Hepatocyte (in vitro differentiated cells): ENCODE measurements at regions not wholly inside any gene's neighbourhood (a gene's known extent, or its start where the extent isn't known, plus 50 kb on each side); places are given as distances from the start of the nearest gene placed in this dataset.

ENCODE experiments used
- DNase-seq: peaks from one replicate; pipeline ENCODE4 v3.0.0-alpha.2; 2016; ENCODE audit warnings: low spot score
- H2AFZ ChIP-seq: fragments of 200-600 bp; sonication (generic); 2 replicates; pipeline ENCODE4 v1.6.0; 2016; ENCODE audit warnings: antibody characterized with exemption, mild to moderate bottlenecking
- H3K27ac ChIP-seq: fragments of 200-600 bp; sonication (generic); 2 replicates; pipeline ENCODE4 v1.5.1; 2016; ENCODE audit warnings: mild to moderate bottlenecking
- H3K27me3 ChIP-seq: fragments of 200-600 bp; sonication (generic); 2 replicates; pipeline ENCODE4 v1.6.1; 2016
- H3K36me3 ChIP-seq: fragments of 200-600 bp; sonication (generic); replicated peaks from 2 replicates; pipeline ENCODE4 v1.5.1; 2016; ENCODE audit warnings: low read depth; ENCODE audit not compliant: insufficient read depth
- H3K4me1 ChIP-seq: fragments of 200-600 bp; sonication (generic); 2 replicates; pipeline ENCODE4 v1.5.1; 2016; ENCODE audit warnings: mild to moderate bottlenecking, moderate library complexity; ENCODE audit not compliant: insufficient read depth
- H3K4me2 ChIP-seq: fragments of 200-600 bp; sonication (generic); 2 replicates; pipeline ENCODE4 v1.6.0; 2016
- H3K4me3 ChIP-seq: fragments of 200-600 bp; sonication (generic); 2 replicates; pipeline ENCODE4 v1.5.1; 2016; ENCODE audit warnings: mild to moderate bottlenecking
- H3K79me2 ChIP-seq: fragments of 200-600 bp; sonication (generic); 2 replicates; pipeline ENCODE4 v1.6.0; 2017; ENCODE audit warnings: mild to moderate bottlenecking
- H3K9me2 ChIP-seq: fragments of 200-600 bp; sonication (generic); replicated peaks from 2 replicates; pipeline ENCODE4 v1.6.0; 2017; ENCODE audit warnings: mild to moderate bottlenecking; ENCODE audit not compliant: insufficient read depth
- H3K9me3 ChIP-seq: fragments of 200-600 bp; sonication (generic); 2 replicates; pipeline ENCODE4 v1.5.1; 2016; ENCODE audit warnings: low read depth, mild to moderate bottlenecking
- H4K20me1 ChIP-seq: fragments of 200-600 bp; sonication (generic); 2 replicates; pipeline ENCODE4 v1.6.0; 2016; ENCODE audit warnings: mild to moderate bottlenecking; ENCODE audit not compliant: insufficient read depth, poor library complexity, severe bottlenecking
- CTCF ChIP-seq: fragments of 200-600 bp; sonication (generic); IDR thresholded peaks from 2 replicates; pipeline ENCODE4 v1.5.1; 2016; ENCODE audit warnings: antibody characterized with exemption, mild to moderate bottlenecking; ENCODE audit not compliant: poor library complexity
- EZH2 ChIP-seq: fragments of 200-600 bp; sonication (generic); IDR thresholded peaks from 2 replicates; pipeline ENCODE4 v1.6.1; 2016; ENCODE audit warnings: antibody characterized with exemption, mild to moderate bottlenecking, borderline replicate concordance
- EZH2phosphoT487 ChIP-seq: fragments of 200-600 bp; sonication (generic); IDR thresholded peaks from one replicate; pipeline ENCODE4 v1.6.1; 2018; ENCODE audit warnings: antibody characterized with exemption, mild to moderate bottlenecking, low read depth, moderate library complexity; ENCODE audit not compliant: unreplicated experiment, severe bottlenecking
- WGBS: methylation state at CpG from one replicate; pipeline ENCODE4 v1.1.6; 2016; ENCODE audit warnings: low lambda C conversion rate; ENCODE audit errors: missing lambda C conversion rate; 5-methylcytosine and 5-hydroxymethylcytosine counted together

- TF ChIP-seq CTCF, result no peak
- WGBS, result 90% methylated on average over 2 of the region's 2 CpGs
Measured at GRCh38 chr4:137638934-137639333, 106.6 kb upstream of the PCDH18 start.

GRCh38 chr4:137635601-137636000, 103.3 kb upstream of the PCDH18 start:
- Histone ChIP-seq H4K20me1 (no peaks in the 10 kb centered on the region), H3K9me2 (no peaks in the 10 kb centered on the region), H3K4me3 (no peak overlapping the region), H3K27ac (no peak overlapping the region), H3K27me3 (no peaks in the 10 kb centered on the region), H2AFZ (no peak overlapping the region), H3K9me3 (no peaks in the 10 kb centered on the region), H3K36me3 (no peaks in the 10 kb centered on the region), H3K4me1 (no peaks in the 10 kb centered on the region), H3K4me2 (no peak overlapping the region), H3K79me2 (no peaks in the 10 kb centered on the region)
- 74% methylated on average over 1 of the region's 1 CpG for WGBS
- DNase-seq, result no peak
- no peak for TF ChIP-seq EZH2
- no peak for TF ChIP-seq CTCF
- no peak for TF ChIP-seq EZH2phosphoT487

More at GRCh38 chr4:137638934-137639333, 106.6 kb upstream of the PCDH18 start:
- DNase-seq, result no peak
- H3K9me3 ChIP-seq, result no peaks in the 10 kb centered on the region
- no peaks in the 10 kb centered on the region for H3K79me2 ChIP-seq
- no peaks in the 10 kb centered on the region for H3K9me2 ChIP-seq
- H3K4me2 ChIP-seq, result no peak overlapping the region
- H3K36me3 ChIP-seq, result no peaks in the 10 kb centered on the region
- no peaks in the 10 kb centered on the region for H3K27me3 ChIP-seq
- H4K20me1 ChIP-seq, result no peaks in the 10 kb centered on the region
- H3K4me3 ChIP-seq, result no peak overlapping the region
- no peak overlapping the region for H2AFZ ChIP-seq
- H3K4me1 ChIP-seq, result no peaks in the 10 kb centered on the region
- H3K27ac ChIP-seq, result no peak overlapping the region

DNA sequence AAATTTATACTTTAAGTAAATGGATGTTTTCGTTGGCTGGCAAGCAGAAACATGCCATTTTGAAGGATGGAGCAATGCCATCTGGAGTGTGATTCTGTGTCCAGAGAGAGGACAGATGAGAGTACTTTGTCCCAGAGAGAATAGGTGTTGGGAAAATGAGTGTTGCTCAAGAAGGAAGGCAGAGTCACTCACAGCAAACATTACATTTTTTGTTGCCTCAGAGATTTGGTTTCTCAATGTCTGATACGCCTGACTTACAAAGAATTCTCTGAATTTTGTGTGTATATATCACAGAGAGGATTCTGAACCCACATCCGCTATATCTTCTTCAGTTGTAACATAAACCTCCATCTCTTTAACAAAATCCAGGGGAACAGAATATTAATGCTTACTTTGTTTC, 102.8 kb upstream of the PCDH18 start:
- Histone ChIP-seq H3K4me2 (no peak overlapping the region), H2AFZ (no peak overlapping the region), H3K4me1 (no peaks in the 10 kb centered on the region), H3K9me2 (no peaks in the 10 kb centered on the region), H3K4me3 (no peak overlapping the region), H3K36me3 (no peaks in the 10 kb centered on the region), H3K79me2 (no peaks in the 10 kb centered on the region), H3K27ac (no peak overlapping the region), H3K27me3 (no peaks in the 10 kb centered on the region), H4K20me1 (no peaks in the 10 kb centered on the region), H3K9me3 (no peaks in the 10 kb centered on the region)
- DNase-seq, result no peak
- WGBS, result 86% methylated on average over 3 of the region's 3 CpGs
- TF ChIP-seq EZH2 (no peak), CTCF (no peak), EZH2phosphoT487 (no peak)

GRCh38 chr4:137632842-137633241, 100.5 kb upstream of the PCDH18 start:
- H3K4me1 ChIP-seq, result no peaks in the 10 kb centered on the region
- no peaks in the 10 kb centered on the region for H3K36me3 ChIP-seq
- H3K9me3 ChIP-seq, result no peaks in the 10 kb centered on the region
- 96% methylated on average over 1 of the region's 1 CpG for WGBS
- H3K27ac ChIP-seq, result no peak overlapping the region
- no peak overlapping the region for H3K4me3 ChIP-seq
- DNase-seq, result no peak
- TF ChIP-seq EZH2, result no peak
- TF ChIP-seq CTCF, result no peak
- TF ChIP-seq EZH2phosphoT487, result no peak
- H4K20me1 ChIP-seq, result no peaks in the 10 kb centered on the region
- no peaks in the 10 kb centered on the region for H3K79me2 ChIP-seq
- H3K27me3 ChIP-seq, result no peaks in the 10 kb centered on the region
- no peak overlapping the region for H2AFZ ChIP-seq
- no peaks in the 10 kb centered on the region for H3K9me2 ChIP-seq
- no peak overlapping the region for H3K4me2 ChIP-seq
